ENCODE measurements at regions not wholly inside any gene's neighbourhood (a gene's known extent, or its start where the extent isn't known, plus 50 kb on each side); places are given as distances from the start of the nearest gene placed in this dataset.

DNA sequence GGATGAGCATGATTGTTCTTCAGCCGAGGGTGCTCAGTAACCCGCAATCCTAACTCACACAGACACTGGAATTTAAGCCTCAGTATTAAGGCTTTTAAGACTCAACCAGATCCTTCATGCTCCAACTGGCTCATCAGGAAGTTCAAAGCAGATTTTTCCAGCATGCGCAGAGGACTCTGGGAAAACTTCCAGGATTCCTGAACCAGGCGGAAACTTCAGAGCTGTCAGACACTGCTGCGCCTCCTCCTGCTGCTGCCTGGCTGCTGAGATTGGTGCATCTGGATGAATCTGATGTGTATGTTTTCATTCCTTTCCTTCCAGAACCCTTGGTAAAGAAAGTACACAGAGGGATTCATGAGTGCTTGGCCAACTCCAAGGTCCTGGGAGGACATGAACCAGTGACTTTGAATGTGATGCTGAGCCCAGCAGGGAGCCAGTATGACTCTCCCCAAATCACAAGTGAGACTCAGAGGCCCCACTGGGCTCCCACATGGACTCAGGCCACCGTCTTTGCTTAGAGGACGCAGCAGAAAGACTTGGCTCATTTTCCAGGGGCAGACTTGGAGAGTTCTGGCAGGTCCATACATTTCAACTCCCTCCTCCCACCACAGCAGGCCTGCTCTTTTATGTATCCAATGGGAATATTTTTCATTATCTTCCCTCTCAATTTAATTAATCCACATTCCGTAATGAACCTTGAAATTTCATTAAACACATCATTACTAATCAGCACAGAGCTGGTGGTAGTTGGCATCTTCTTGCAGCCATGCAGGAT lies 143.5 kb upstream of the HDAC4 start:
- TF ChIP-seq POLR2A (IDR thresholded peaks at IDR 0.05) (no peak), POLR2AphosphoS5 (IDR thresholded peaks at IDR 0.05) (no peak), CTCF (IDR thresholded peaks at IDR 0.05) (no peak), EP300 (IDR thresholded peaks at IDR 0.05) (no peak)
- 44% methylated on average over 8 of the region's 8 CpGs for WGBS
- DNase-seq (ENCODE audit: low spot score in 2 of 2), result peak in 1 of 2 donors; percentile 72
- Histone ChIP-seq H3K9me3 (no peaks in the 10 kb centered on the region), H3K4me1 (no peaks in the 10 kb centered on the region), H3K4me3 (no peak overlapping the region), H3K27me3 (no peaks in the 10 kb centered on the region), H3K36me3 (no peaks in the 10 kb centered on the region), H3K27ac (no peak overlapping the region)

GRCh38 chr2:239543702-239544101 lies 142.9 kb upstream of the HDAC4 start:
- TF ChIP-seq POLR2A (IDR thresholded peaks at IDR 0.05), result no peak
- TF ChIP-seq POLR2AphosphoS5 (IDR thresholded peaks at IDR 0.05), result no peak
- TF ChIP-seq EP300 (IDR thresholded peaks at IDR 0.05), result no peak
- no peak for TF ChIP-seq CTCF (IDR thresholded peaks at IDR 0.05)
- H3K9me3 ChIP-seq, result no peaks in the 10 kb centered on the region
- H3K27me3 ChIP-seq, result no peaks in the 10 kb centered on the region
- H3K27ac ChIP-seq, result no peak overlapping the region
- no peaks in the 10 kb centered on the region for H3K4me1 ChIP-seq
- H3K36me3 ChIP-seq, result no peaks in the 10 kb centered on the region
- DNase-seq (ENCODE audit: low spot score in 2 of 2), result no peak
- 76% methylated on average over 3 of the region's 3 CpGs for WGBS
- no peak overlapping the region for H3K4me3 ChIP-seq

GRCh38 chr2:239540174-239540573 lies 139.4 kb upstream of the HDAC4 start:
- WGBS, result 55% methylated on average over 7 of the region's 7 CpGs
- H3K4me3 ChIP-seq, result no peak overlapping the region
- no peak overlapping the region for H3K27ac ChIP-seq
- H3K36me3 ChIP-seq, result no peaks in the 10 kb centered on the region
- H3K4me1 ChIP-seq, result no peaks in the 10 kb centered on the region
- no peak for TF ChIP-seq EP300 (IDR thresholded peaks at IDR 0.05)
- TF ChIP-seq POLR2A (IDR thresholded peaks at IDR 0.05), result no peak
- no peak for TF ChIP-seq CTCF (IDR thresholded peaks at IDR 0.05)
- H3K9me3 ChIP-seq, result no peaks in the 10 kb centered on the region
- H3K27me3 ChIP-seq, result no peaks in the 10 kb centered on the region
- DNase-seq (ENCODE audit: low spot score in 2 of 2), result no peak

DNA sequence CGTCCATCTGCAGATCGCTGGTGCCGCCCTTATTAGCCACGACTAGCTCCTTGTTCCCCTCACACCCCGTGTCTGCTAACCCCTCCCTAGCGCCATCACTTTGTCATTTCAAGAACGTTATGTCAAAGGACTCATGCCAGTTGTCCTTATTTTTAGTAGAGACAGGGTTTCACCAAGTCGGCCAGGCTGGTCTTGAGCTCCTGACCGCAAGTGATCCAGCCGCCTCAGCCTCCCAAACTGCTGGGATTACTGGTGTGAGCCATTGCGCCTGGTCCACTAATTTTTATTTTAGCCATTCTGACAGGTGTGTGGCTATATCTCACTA lies 138.9 kb upstream of the HDAC4 start:
- DNase-seq (ENCODE audit: low spot score in 2 of 2), result no peak
- H3K27me3 ChIP-seq, result no peaks in the 10 kb centered on the region
- no peaks in the 10 kb centered on the region for H3K9me3 ChIP-seq
- WGBS, result 84% methylated on average over 10 of the region's 11 CpGs
- no peaks in the 10 kb centered on the region for H3K36me3 ChIP-seq
- no peak overlapping the region for H3K4me3 ChIP-seq
- no peak overlapping the region for H3K27ac ChIP-seq
- no peaks in the 10 kb centered on the region for H3K4me1 ChIP-seq
- no peak for TF ChIP-seq POLR2AphosphoS5 (IDR thresholded peaks at IDR 0.05)
- no peak for TF ChIP-seq EP300 (IDR thresholded peaks at IDR 0.05)
- no peak for TF ChIP-seq POLR2A (IDR thresholded peaks at IDR 0.05)
- TF ChIP-seq CTCF (IDR thresholded peaks at IDR 0.05), result no peak

GRCh38 chr2:239539083-239539775 lies 138.4 kb upstream of the HDAC4 start:
- Histone ChIP-seq H3K27ac (no peak overlapping the region), H3K9me3 (no peaks in the 10 kb centered on the region), H3K4me1 (no peaks in the 10 kb centered on the region), H3K36me3 (no peaks in the 10 kb centered on the region), H3K27me3 (no peaks in the 10 kb centered on the region), H3K4me3 (no peak overlapping the region)
- WGBS, result 80% methylated on average over 7 of the region's 7 CpGs
- TF ChIP-seq POLR2A (IDR thresholded peaks at IDR 0.05) (no peak), CTCF (IDR thresholded peaks at IDR 0.05) (no peak), EP300 (IDR thresholded peaks at IDR 0.05) (no peak), POLR2AphosphoS5 (IDR thresholded peaks at IDR 0.05) (no peak)
- DNase-seq (ENCODE audit: low spot score in 2 of 2), result no peak

Data from suprapubic skin (tissue), 4 donors.